22Rv1 (cell line): ENCODE measurements at regions not wholly inside any gene's neighbourhood (a gene's known extent, or its start where the extent isn't known, plus 50 kb on each side); places are given as distances from the start of the nearest gene placed in this dataset.

Experiments used
- CTCF ChIP-seq: fragments of 450-650 bp; IDR thresholded peaks from 2 replicates; pipeline ENCODE4 v1.5.1; 2017; ENCODE audit warnings: mild to moderate bottlenecking
- ZFX ChIP-seq: fragments of 450-650 bp; IDR thresholded peaks from 2 replicates; pipeline ENCODE4 v1.6.1; 2017; ENCODE audit warnings: antibody characterized with exemption, borderline replicate concordance

GRCh38 chr6:23266536-23266935 lies 697.2 kb downstream of the HDGFL1 start:
- TF ChIP-seq CTCF: no peak
- TF ChIP-seq ZFX: no peak
